ENCODE measurements at regions not wholly inside any gene's neighbourhood (a gene's known extent, or its start where the extent isn't known, plus 50 kb on each side); places are given as distances from the start of the nearest gene placed in this dataset.

GRCh38 chr2:194363878-194364277 is 1293.1 kb upstream of the SLC39A10 start:
- TF ChIP-seq CTCF (IDR thresholded peaks at IDR 0.05) (no peak), EZH2 (IDR thresholded peaks at IDR 0.05; ENCODE audit: borderline replicate concordance, insufficient read depth, low read depth, low read length, poor library complexity, severe bottlenecking) (no peak)

Measured in B cell (primary cell).